ENCODE measurements at regions not wholly inside any gene's neighbourhood (a gene's known extent, or its start where the extent isn't known, plus 50 kb on each side); places are given as distances from the start of the nearest gene placed in this dataset.

DNA sequence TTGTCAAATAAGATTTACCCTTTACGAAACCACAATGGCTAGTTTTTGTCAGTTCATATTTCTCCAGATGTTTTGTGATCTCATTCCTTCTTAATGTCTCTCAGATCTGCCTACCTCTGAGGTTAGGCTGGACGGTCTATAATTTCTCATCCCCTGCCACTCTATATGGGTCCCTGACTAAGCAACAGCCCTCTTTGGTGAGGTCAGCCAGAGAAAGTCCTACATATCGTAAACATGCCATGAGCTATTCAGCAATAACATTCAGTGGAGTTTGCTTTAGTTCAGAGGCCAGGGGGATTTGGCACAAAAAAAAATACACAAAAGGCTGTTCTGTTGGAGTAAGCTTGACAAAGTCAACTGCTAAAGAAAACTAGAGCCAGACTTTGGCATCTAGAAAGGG lies 192.1 kb upstream of the NCKAP5 start:
- ChIA-PET POLR2A (ENCODE audit: low non-redundant PET) (no interaction called here), CTCF (no interaction called here)
- intact Hi-C loops (cut with micrococcal nuclease; ENCODE audit: unreplicated experiment) = no loop called here
- Histone ChIP-seq H3K9me3 (ENCODE audit: low read depth, low read length, poor library complexity, severe bottlenecking) (no peaks in the 10 kb centered on the region), H3K4me3 (ENCODE audit: low read depth, low read length, poor library complexity, severe bottlenecking) (no peak overlapping the region), H3K36me3 (ENCODE audit: insufficient read depth, low read length, poor library complexity, severe bottlenecking) (no peaks in the 10 kb centered on the region), H3K4me1 (ENCODE audit: insufficient read depth, low read length, poor library complexity, severe bottlenecking) (peaks cover 8% of the 10 kb centered on the region), H3K27me3 (replicated peaks; ENCODE audit: insufficient read depth, low read depth, low read length, poor library complexity) (no peaks in the 10 kb centered on the region), H3K27ac (ENCODE audit: low read depth, low read length, poor library complexity, severe bottlenecking) (no peak overlapping the region)
- TF ChIP-seq EZH2 (IDR thresholded peaks at IDR 0.05; ENCODE audit: borderline replicate concordance, low read depth, low read length, poor library complexity, severe bottlenecking) = no peak
- TF ChIP-seq, protein P1, sequence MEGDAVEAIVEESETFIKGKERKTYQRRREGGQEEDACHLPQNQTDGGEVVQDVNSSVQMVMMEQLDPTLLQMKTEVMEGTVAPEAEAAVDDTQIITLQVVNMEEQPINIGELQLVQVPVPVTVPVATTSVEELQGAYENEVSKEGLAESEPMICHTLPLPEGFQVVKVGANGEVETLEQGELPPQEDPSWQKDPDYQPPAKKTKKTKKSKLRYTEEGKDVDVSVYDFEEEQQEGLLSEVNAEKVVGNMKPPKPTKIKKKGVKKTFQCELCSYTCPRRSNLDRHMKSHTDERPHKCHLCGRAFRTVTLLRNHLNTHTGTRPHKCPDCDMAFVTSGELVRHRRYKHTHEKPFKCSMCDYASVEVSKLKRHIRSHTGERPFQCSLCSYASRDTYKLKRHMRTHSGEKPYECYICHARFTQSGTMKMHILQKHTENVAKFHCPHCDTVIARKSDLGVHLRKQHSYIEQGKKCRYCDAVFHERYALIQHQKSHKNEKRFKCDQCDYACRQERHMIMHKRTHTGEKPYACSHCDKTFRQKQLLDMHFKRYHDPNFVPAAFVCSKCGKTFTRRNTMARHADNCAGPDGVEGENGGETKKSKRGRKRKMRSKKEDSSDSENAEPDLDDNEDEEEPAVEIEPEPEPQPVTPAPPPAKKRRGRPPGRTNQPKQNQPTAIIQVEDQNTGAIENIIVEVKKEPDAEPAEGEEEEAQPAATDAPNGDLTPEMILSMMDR (conservative IDR thresholded peaks at IDR 0.05; ENCODE audit: low read depth, low read length) = no peak
- DNase-seq (ENCODE audit: low spot score) = no peak
- BruUV-seq (replicated peaks) = no TSS peak

DNA sequence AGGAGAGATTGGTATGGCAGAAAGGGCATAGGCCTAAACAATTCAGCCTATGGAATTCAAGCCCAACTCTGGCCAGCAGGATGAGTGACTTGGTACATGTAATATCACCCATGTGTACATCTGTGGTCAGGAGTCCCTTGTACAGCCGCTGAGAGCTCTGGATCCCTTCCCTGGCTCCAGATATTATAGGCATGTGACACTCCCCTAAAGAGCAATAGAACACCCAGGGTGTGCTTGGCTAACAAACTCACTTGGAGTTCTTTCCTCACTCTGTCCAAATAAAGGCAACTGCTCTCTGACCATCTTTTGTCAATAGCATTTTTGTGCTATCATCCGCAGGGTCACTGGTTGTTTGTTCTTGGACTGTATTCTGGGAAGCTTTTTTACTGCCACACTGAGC lies 197.4 kb upstream of the NCKAP5 start:
- no TSS peak for BruUV-seq (replicated peaks)
- Histone ChIP-seq H3K4me1 (ENCODE audit: insufficient read depth, low read length, poor library complexity, severe bottlenecking) (no peaks in the 10 kb centered on the region), H3K27ac (ENCODE audit: low read depth, low read length, poor library complexity, severe bottlenecking) (no peak overlapping the region), H3K36me3 (ENCODE audit: insufficient read depth, low read length, poor library complexity, severe bottlenecking) (no peaks in the 10 kb centered on the region), H3K4me3 (ENCODE audit: low read depth, low read length, poor library complexity, severe bottlenecking) (no peak overlapping the region), H3K9me3 (ENCODE audit: low read depth, low read length, poor library complexity, severe bottlenecking) (no peaks in the 10 kb centered on the region), H3K27me3 (replicated peaks; ENCODE audit: insufficient read depth, low read depth, low read length, poor library complexity) (no peaks in the 10 kb centered on the region)
- DNase-seq (ENCODE audit: low spot score) = no peak
- POLR2A ChIA-PET (ENCODE audit: low non-redundant PET) = no interaction called here
- TF ChIP-seq, protein P1 (conservative IDR thresholded peaks at IDR 0.05; ENCODE audit: low read depth, low read length) = no peak
- no peak for TF ChIP-seq EZH2 (IDR thresholded peaks at IDR 0.05; ENCODE audit: borderline replicate concordance, low read depth, low read length, poor library complexity, severe bottlenecking)
- intact Hi-C loops (cut with micrococcal nuclease; ENCODE audit: unreplicated experiment) = no loop called here
- CTCF ChIA-PET = no interaction called here

DNA sequence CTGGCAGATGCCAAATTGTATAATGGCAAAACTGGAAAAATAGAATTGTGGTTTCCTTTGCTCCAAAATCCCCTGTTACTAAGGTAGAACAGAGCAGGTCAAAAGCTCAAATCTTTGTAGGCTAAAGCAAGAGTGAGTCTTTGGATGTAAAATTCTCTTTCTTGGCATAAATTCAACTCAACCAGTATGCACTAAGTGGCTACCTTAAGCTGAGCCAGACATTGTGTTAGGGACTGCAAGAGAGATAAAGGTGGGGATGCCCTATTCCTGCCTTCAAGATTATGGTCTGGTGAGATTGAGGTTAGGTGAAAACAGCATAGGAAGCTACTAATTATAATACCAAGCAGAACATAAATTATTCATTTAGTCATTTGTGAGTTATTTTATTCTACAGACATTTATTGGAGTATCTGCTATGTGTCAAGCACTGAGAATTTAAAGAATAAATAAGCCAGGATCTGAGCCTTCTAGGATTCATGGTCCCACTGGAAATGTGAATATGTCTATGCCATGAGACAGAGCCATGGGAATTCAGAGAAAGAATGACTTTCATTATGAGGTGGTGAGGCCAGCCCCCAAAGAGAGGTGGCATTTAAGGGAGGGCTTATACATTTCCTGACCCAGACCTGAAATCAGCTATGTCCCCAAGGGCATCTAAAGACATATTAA lies 198.0 kb upstream of the NCKAP5 start:
- no peak overlapping the region for H3K4me3 ChIP-seq (ENCODE audit: low read depth, low read length, poor library complexity, severe bottlenecking)
- CTCF ChIA-PET = no interaction called here
- POLR2A ChIA-PET (ENCODE audit: low non-redundant PET) = no interaction called here
- intact Hi-C loops (cut with micrococcal nuclease; ENCODE audit: unreplicated experiment) = no loop called here
- no peaks in the 10 kb centered on the region for H3K27me3 ChIP-seq (replicated peaks; ENCODE audit: insufficient read depth, low read depth, low read length, poor library complexity)
- no peaks in the 10 kb centered on the region for H3K9me3 ChIP-seq (ENCODE audit: low read depth, low read length, poor library complexity, severe bottlenecking)
- BruUV-seq (replicated peaks) = no TSS peak
- no peak for TF ChIP-seq EZH2 (IDR thresholded peaks at IDR 0.05; ENCODE audit: borderline replicate concordance, low read depth, low read length, poor library complexity, severe bottlenecking)
- TF ChIP-seq, protein P1 (conservative IDR thresholded peaks at IDR 0.05; ENCODE audit: low read depth, low read length) = no peak
- DNase-seq (ENCODE audit: low spot score) = no peak
- no peak overlapping the region for H3K27ac ChIP-seq (ENCODE audit: low read depth, low read length, poor library complexity, severe bottlenecking)
- H3K4me1 ChIP-seq (ENCODE audit: insufficient read depth, low read length, poor library complexity, severe bottlenecking) = no peaks in the 10 kb centered on the region
- H3K36me3 ChIP-seq (ENCODE audit: insufficient read depth, low read length, poor library complexity, severe bottlenecking) = no peaks in the 10 kb centered on the region

Measured in A673 (cell line).